Adrenal gland (tissue), 5 donors: ENCODE measurements at regions not wholly inside any gene's neighbourhood (a gene's known extent, or its start where the extent isn't known, plus 50 kb on each side); places are given as distances from the start of the nearest gene placed in this dataset.

ENCODE experiments used
- POLR2A ChIP-seq, 2 donors: fragments of 450-650 bp; IDR thresholded peaks; one replicate each; pipeline ENCODE4 v1.6.1; 2017; ENCODE audit warnings: antibody characterized with exemption in 2 of 2, mild to moderate bottlenecking in 2 of 2, moderate library complexity in 1 of 2
- TF ChIP-seq, protein P1 (sequence below), 6 experiments: fragments of 450-650 bp in 4 of 6; fragments of 200-600 bp in 2 of 6; sonication (generic) in 1 of 6; IDR thresholded peaks; 1 replicate in 5 of 6; 2 replicates in 1 of 6; pipeline versions ENCODE4 v1.5.1 to v1.8.0; 2016 to 2021; ENCODE audit warnings: antibody characterized with exemption in 6 of 6, mild to moderate bottlenecking in 2 of 6, moderate library complexity in 1 of 6
- donor health status: DM: no; HTN: no; CAD: no.

DNA sequence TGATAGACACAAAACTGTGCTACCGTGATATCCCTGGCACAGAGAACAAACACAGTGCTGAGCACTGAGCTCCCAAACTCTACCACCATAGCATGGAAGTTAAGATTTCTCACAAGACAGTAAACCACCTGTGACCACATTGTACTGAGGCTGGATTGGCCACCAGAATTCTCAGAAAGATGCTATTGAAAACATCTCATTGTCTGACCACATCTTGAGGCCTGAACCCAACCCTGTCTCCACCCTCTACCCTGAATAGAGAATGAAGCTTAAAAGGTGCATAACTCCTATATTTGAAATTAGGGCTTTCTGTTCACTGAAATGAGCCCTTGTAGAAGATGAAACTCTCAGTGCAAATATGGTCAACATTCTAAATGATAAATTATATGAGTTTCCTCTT lies 281.3 kb upstream of the NPAP1 start:
- TF ChIP-seq, protein P1, sequence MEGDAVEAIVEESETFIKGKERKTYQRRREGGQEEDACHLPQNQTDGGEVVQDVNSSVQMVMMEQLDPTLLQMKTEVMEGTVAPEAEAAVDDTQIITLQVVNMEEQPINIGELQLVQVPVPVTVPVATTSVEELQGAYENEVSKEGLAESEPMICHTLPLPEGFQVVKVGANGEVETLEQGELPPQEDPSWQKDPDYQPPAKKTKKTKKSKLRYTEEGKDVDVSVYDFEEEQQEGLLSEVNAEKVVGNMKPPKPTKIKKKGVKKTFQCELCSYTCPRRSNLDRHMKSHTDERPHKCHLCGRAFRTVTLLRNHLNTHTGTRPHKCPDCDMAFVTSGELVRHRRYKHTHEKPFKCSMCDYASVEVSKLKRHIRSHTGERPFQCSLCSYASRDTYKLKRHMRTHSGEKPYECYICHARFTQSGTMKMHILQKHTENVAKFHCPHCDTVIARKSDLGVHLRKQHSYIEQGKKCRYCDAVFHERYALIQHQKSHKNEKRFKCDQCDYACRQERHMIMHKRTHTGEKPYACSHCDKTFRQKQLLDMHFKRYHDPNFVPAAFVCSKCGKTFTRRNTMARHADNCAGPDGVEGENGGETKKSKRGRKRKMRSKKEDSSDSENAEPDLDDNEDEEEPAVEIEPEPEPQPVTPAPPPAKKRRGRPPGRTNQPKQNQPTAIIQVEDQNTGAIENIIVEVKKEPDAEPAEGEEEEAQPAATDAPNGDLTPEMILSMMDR (IDR thresholded peaks at IDR 0.05): no peak
- TF ChIP-seq POLR2A (IDR thresholded peaks at IDR 0.05): no peak
